Neural cell (in vitro differentiated cells): ENCODE measurements at regions not wholly inside any gene's neighbourhood (a gene's known extent, or its start where the extent isn't known, plus 50 kb on each side); places are given as distances from the start of the nearest gene placed in this dataset.

Experiments used
- EP300 ChIP-seq: fragments of 450-650 bp; conservative IDR thresholded peaks from 2 replicates; pipeline ENCODE4 v1.6.1; 2014; ENCODE audit warnings: antibody characterized with exemption, mild to moderate bottlenecking, moderate library complexity; ENCODE audit not compliant: poor library complexity, severe bottlenecking
- EZH2 ChIP-seq: fragments of 200-600, 300-800 bp; shearing (Covaris generic), sonication (generic); IDR thresholded peaks from 2 replicates; pipeline ENCODE4 v1.6.1; 2014; ENCODE audit warnings: antibody characterized with exemption, low read length, borderline replicate concordance, mild to moderate bottlenecking; ENCODE audit not compliant: insufficient read depth, poor library complexity, severe bottlenecking
- POLR2AphosphoS5 ChIP-seq: IDR thresholded peaks from 2 replicates; pipeline ENCODE4 v1.6.1; 2012
- TF ChIP-seq, protein P1 (sequence below): fragments of 450-650 bp; IDR thresholded peaks from 2 replicates; pipeline ENCODE4 v1.5.1; 2014; ENCODE audit warnings: antibody characterized with exemption, mild to moderate bottlenecking, moderate library complexity; ENCODE audit not compliant: poor library complexity, severe bottlenecking

DNA sequence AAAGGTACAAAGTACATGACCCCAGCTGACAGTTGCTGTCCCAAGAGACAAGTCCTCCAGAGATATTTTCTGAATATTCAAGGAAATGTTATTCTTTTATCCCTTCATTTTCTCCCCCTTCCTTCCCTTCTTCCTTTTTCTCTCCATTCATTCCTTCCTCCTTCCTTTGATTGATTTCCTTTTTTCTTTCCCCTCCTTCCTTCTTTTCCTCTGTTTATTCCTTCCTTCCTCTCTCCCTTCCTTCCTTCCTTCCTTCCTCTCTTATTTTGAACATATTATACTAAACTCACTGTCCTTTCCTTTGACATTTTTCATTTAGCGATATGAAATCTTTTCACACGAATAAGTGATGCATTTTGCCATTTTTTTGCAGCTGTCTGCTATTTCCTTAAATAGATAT lies 73.2 kb upstream of the HDDC2 start:
- no peak for TF ChIP-seq POLR2AphosphoS5
- TF ChIP-seq, protein P1, sequence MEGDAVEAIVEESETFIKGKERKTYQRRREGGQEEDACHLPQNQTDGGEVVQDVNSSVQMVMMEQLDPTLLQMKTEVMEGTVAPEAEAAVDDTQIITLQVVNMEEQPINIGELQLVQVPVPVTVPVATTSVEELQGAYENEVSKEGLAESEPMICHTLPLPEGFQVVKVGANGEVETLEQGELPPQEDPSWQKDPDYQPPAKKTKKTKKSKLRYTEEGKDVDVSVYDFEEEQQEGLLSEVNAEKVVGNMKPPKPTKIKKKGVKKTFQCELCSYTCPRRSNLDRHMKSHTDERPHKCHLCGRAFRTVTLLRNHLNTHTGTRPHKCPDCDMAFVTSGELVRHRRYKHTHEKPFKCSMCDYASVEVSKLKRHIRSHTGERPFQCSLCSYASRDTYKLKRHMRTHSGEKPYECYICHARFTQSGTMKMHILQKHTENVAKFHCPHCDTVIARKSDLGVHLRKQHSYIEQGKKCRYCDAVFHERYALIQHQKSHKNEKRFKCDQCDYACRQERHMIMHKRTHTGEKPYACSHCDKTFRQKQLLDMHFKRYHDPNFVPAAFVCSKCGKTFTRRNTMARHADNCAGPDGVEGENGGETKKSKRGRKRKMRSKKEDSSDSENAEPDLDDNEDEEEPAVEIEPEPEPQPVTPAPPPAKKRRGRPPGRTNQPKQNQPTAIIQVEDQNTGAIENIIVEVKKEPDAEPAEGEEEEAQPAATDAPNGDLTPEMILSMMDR = no peak
- no peak for TF ChIP-seq EP300
- TF ChIP-seq EZH2 = no peak
